ENCODE measurements at regions not wholly inside any gene's neighbourhood (a gene's known extent, or its start where the extent isn't known, plus 50 kb on each side); places are given as distances from the start of the nearest gene placed in this dataset.
"Not testable (repeated sequence)": the region's sequence is repeated elsewhere in the genome, so short reads cannot be mapped to it uniquely, and the experiment has no call there.

GRCh38 chr18:14963246-14963645, 215.3 kb downstream of the ANKRD30B start:
- DNase-seq = no peak
- Mint-ChIP-seq H3K9me3 (no peaks in the 10 kb centered on the region), H3K27ac (no peak overlapping the region), H3K4me3 (no peak overlapping the region), H3K4me1 (ENCODE audit: low read depth) (no peaks in the 10 kb centered on the region), H3K36me3 (ENCODE audit: low read depth) (no peaks in the 10 kb centered on the region), H3K27me3 (peaks cover 7% of the 10 kb centered on the region)

GRCh38 chr18:14964002-14964401, 216.0 kb downstream of the ANKRD30B start:
- H3K36me3 Mint-ChIP-seq (ENCODE audit: low read depth) = no peaks in the 10 kb centered on the region
- no peaks in the 10 kb centered on the region for H3K9me3 Mint-ChIP-seq
- H3K4me3 Mint-ChIP-seq = no peak overlapping the region
- H3K27me3 Mint-ChIP-seq = peaks cover 7% of the 10 kb centered on the region
- no peaks in the 10 kb centered on the region for H3K4me1 Mint-ChIP-seq (ENCODE audit: low read depth)
- DNase-seq = no peak
- H3K27ac Mint-ChIP-seq = no peak overlapping the region

- DNase-seq = no peak
- peaks cover 4% of the 10 kb centered on the region for H3K27me3 Mint-ChIP-seq
- no peaks in the 10 kb centered on the region for H3K4me1 Mint-ChIP-seq (ENCODE audit: low read depth)
- H3K9me3 Mint-ChIP-seq = no peaks in the 10 kb centered on the region
- H3K27ac Mint-ChIP-seq = no peak overlapping the region
- no peaks in the 10 kb centered on the region for H3K36me3 Mint-ChIP-seq (ENCODE audit: low read depth)
- H3K4me3 Mint-ChIP-seq = no peak overlapping the region
Observed at GRCh38 chr18:14964406-14964805, 216.4 kb downstream of the ANKRD30B start.

DNA sequence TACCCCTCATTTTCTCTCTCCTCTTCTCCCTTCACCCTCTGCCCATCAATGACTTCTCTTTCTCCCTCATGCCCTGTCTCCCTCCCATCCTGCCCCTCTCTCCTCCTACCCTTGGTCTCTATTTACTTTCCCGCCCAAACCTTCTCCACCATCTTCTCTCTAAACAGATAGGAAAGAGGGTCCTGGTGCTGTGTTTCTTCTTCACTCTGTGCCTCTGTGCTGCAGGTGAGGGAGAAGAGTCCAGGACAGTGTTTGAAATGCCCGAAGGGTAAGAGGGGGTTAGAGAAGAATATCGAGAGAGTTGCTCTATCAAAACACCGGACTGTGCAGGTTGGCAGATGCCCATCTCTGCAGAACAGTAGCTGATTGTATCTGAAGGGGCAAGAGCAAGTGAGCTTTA, 217.0 kb downstream of the ANKRD30B start:
- H3K36me3 Mint-ChIP-seq (ENCODE audit: low read depth); H3K9me3 Mint-ChIP-seq; H3K27ac Mint-ChIP-seq; H3K4me3 Mint-ChIP-seq; DNase-seq; H3K4me1 Mint-ChIP-seq (ENCODE audit: low read depth); H3K27me3 Mint-ChIP-seq: not testable (repeated sequence)

GRCh38 chr18:14965553-14965952, 217.6 kb downstream of the ANKRD30B start:
- Mint-ChIP-seq H3K27ac (no peak overlapping the region), H3K36me3 (ENCODE audit: low read depth) (no peaks in the 10 kb centered on the region), H3K9me3 (no peaks in the 10 kb centered on the region), H3K4me1 (ENCODE audit: low read depth) (no peaks in the 10 kb centered on the region), H3K4me3 (no peak overlapping the region), H3K27me3 (no peaks in the 10 kb centered on the region)
- DNase-seq = no peak

DNA sequence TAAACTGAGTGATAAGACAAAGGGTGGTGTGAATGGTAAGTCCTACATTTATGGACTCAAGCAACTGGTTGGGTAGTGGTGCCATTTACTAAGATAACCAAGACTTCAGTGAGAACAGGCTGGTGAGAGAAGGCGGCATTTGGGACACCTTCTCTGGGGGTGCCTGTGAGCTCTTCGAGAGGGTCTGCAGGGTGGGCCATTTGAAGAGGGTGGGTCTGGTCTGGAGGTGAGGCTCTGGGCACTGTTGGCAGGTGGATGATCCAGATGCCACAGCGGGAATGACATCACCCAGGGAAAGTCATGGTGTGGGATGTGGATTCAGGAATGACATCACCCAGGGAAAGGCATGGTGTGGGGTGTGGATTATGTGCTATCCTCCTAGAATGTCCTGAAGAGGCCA, 219.3 kb downstream of the ANKRD30B start:
- H3K27me3 Mint-ChIP-seq; DNase-seq; H3K4me3 Mint-ChIP-seq; H3K9me3 Mint-ChIP-seq; H3K36me3 Mint-ChIP-seq (ENCODE audit: low read depth); H3K27ac Mint-ChIP-seq; H3K4me1 Mint-ChIP-seq (ENCODE audit: low read depth): not testable (repeated sequence)

- Mint-ChIP-seq H3K36me3 (ENCODE audit: low read depth) (no peaks in the 10 kb centered on the region), H3K27ac (no peak overlapping the region), H3K4me1 (ENCODE audit: low read depth) (no peaks in the 10 kb centered on the region), H3K27me3 (no peaks in the 10 kb centered on the region), H3K4me3 (no peak overlapping the region), H3K9me3 (no peaks in the 10 kb centered on the region)
- no peak for DNase-seq
Observed at GRCh38 chr18:14969500-14969899, 221.5 kb downstream of the ANKRD30B start.

DNA sequence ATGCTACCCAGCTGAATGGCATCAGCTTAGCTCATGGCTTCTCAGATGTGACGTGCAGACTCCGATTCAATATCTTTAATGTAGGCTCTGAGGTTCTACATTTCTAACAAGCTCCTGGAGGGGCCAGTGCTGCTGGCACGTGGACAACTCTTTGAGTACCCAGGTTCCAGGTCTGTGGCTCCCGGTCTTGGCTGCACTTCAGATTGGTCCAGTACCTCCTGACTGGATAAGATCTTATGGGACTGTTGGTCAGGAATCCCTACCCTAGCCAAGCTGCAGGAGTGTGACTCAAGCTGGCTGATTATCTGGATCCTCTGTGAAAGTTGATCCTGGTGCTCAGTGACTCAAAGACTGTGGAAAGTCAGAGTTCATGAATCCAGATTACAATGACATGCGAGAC, 222.1 kb downstream of the ANKRD30B start:
- no peak overlapping the region for H3K4me3 Mint-ChIP-seq
- no peaks in the 10 kb centered on the region for H3K27me3 Mint-ChIP-seq
- no peaks in the 10 kb centered on the region for H3K36me3 Mint-ChIP-seq (ENCODE audit: low read depth)
- no peaks in the 10 kb centered on the region for H3K9me3 Mint-ChIP-seq
- H3K27ac Mint-ChIP-seq = no peak overlapping the region
- DNase-seq = no peak
- no peaks in the 10 kb centered on the region for H3K4me1 Mint-ChIP-seq (ENCODE audit: low read depth)

GRCh38 chr18:14971461-14972185, 223.7 kb downstream of the ANKRD30B start:
- Mint-ChIP-seq H3K4me3 (no peak overlapping the region), H3K9me3 (no peaks in the 10 kb centered on the region), H3K4me1 (ENCODE audit: low read depth) (no peaks in the 10 kb centered on the region), H3K27ac (no peak overlapping the region), H3K27me3 (no peaks in the 10 kb centered on the region), H3K36me3 (ENCODE audit: low read depth) (no peaks in the 10 kb centered on the region)
- no peak for DNase-seq

- not testable (repeated sequence) for H3K4me1 Mint-ChIP-seq (ENCODE audit: low read depth); H3K9me3 Mint-ChIP-seq; DNase-seq; H3K4me3 Mint-ChIP-seq; H3K27me3 Mint-ChIP-seq; H3K36me3 Mint-ChIP-seq (ENCODE audit: low read depth); H3K27ac Mint-ChIP-seq
Observed at GRCh38 chr18:14973421-14973820, 225.4 kb downstream of the ANKRD30B start.

- Mint-ChIP-seq H3K4me3 (no peak overlapping the region), H3K27me3 (peaks cover 9% of the 10 kb centered on the region), H3K9me3 (no peaks in the 10 kb centered on the region), H3K27ac (no peak overlapping the region), H3K36me3 (ENCODE audit: low read depth) (no peaks in the 10 kb centered on the region), H3K4me1 (ENCODE audit: low read depth) (no peaks in the 10 kb centered on the region)
- no peak for DNase-seq
Observed at GRCh38 chr18:14974088-14974487, 226.1 kb downstream of the ANKRD30B start.

DNA sequence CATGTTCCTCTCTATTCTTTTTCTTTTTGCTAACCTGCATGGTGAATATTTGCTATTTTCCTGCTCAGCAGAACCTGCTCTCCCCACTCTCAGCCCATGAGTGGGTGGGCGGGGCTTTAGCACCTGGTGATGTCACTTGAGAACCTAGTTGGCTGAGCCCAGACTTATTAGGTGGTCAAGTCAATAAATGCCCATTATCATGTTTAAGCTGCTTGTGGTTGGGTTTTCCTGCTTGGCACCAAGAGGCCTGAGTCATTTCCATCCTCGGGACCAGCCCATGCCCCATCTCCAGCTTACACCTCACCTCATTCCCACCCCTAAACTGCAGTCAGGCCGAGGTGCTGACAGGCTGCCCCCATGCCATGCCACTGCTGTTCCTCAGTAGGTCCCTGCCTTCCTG, 226.6 kb downstream of the ANKRD30B start:
- no peak overlapping the region for H3K4me3 Mint-ChIP-seq
- peaks cover 9% of the 10 kb centered on the region for H3K27me3 Mint-ChIP-seq
- H3K4me1 Mint-ChIP-seq (ENCODE audit: low read depth) = no peaks in the 10 kb centered on the region
- DNase-seq = no peak
- H3K9me3 Mint-ChIP-seq = no peaks in the 10 kb centered on the region
- no peaks in the 10 kb centered on the region for H3K36me3 Mint-ChIP-seq (ENCODE audit: low read depth)
- no peak overlapping the region for H3K27ac Mint-ChIP-seq

GRCh38 chr18:14975431-14975830, 227.5 kb downstream of the ANKRD30B start:
- DNase-seq = no peak
- Mint-ChIP-seq H3K27me3 (peaks cover 9% of the 10 kb centered on the region), H3K27ac (no peak overlapping the region), H3K4me1 (ENCODE audit: low read depth) (no peaks in the 10 kb centered on the region), H3K4me3 (no peak overlapping the region), H3K9me3 (no peaks in the 10 kb centered on the region), H3K36me3 (ENCODE audit: low read depth) (no peaks in the 10 kb centered on the region)

DNA sequence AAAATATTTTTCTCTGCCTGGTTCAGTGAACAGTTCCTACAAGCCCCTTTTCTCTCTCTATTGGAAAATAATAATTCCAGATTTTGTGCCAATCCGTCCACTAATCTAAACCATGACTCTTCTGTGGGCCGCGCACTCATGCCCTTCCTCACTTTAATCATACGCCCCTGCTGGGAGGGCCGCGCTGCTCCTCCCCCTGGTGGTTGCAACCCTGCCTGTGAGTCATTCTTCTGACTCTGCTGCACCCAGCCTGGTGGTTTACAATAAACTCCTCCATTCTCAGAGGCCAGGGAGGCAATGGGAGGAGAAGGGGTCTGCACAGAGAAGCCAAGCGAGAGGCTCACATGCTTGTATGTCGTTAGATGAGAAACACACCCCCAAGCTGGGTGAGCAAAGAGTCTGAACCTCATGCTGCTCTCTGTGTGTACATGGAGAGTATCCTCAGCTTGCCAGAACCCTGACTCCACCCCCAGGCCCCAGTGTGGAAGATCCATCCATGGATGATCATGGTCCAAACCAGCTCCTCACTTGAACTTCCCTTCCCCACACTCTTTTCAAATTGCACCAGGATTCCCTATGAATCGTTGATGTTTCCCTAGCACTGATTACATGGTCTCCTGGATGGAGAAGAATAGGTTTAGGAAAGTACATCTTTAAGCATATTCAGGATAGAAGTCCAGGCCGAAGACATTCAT, 228.9 kb downstream of the ANKRD30B start:
- Mint-ChIP-seq H3K36me3 (ENCODE audit: low read depth) (no peaks in the 10 kb centered on the region), H3K4me3 (no peak overlapping the region), H3K27ac (no peak overlapping the region), H3K4me1 (ENCODE audit: low read depth) (no peaks in the 10 kb centered on the region), H3K27me3 (peaks cover 9% of the 10 kb centered on the region), H3K9me3 (no peaks in the 10 kb centered on the region)
- no peak for DNase-seq

GRCh38 chr18:14978191-14978590, 230.2 kb downstream of the ANKRD30B start:
- H3K9me3 Mint-ChIP-seq = no peaks in the 10 kb centered on the region
- no peaks in the 10 kb centered on the region for H3K4me1 Mint-ChIP-seq (ENCODE audit: low read depth)
- no peaks in the 10 kb centered on the region for H3K36me3 Mint-ChIP-seq (ENCODE audit: low read depth)
- no peak for DNase-seq
- H3K27me3 Mint-ChIP-seq = peaks cover 9% of the 10 kb centered on the region
- H3K4me3 Mint-ChIP-seq = no peak overlapping the region
- no peak overlapping the region for H3K27ac Mint-ChIP-seq

Measured in activated T-cell treated with anti-CD3 and anti-CD28 coated beads, Interleukin-2, amount 50 U/mL, for 24 hours (primary cell).